DND-41 (cell line): ENCODE measurements at regions not wholly inside any gene's neighbourhood (a gene's known extent, or its start where the extent isn't known, plus 50 kb on each side); places are given as distances from the start of the nearest gene placed in this dataset.
"Not testable (repeated sequence)": the region's sequence is repeated elsewhere in the genome, so short reads cannot be mapped to it uniquely, and the experiment has no call there.

ENCODE experiments used
- ATAC-seq: fragments of 200-7000 bp; cut with Tn5 transposase; 3 replicates; pipeline ENCODE4 v1.9.1; 2021; ENCODE audit warnings: low read depth; ENCODE audit not compliant: insufficient read depth
- DNase-seq: peaks from one replicate; pipeline ENCODE4 v3.0.0-alpha.2; 2020
- H2AFZ ChIP-seq: 2 replicates; pipeline ENCODE4 v1.6.0; 2012; ENCODE audit warnings: low read depth, low read length
- H3K27ac ChIP-seq: 2 replicates; pipeline ENCODE4 v1.5.1; 2012; ENCODE audit warnings: low read length, inconsistent platforms
- H3K27me3 ChIP-seq: fragments of 200-600 bp; sonication (generic); 2 replicates; pipeline ENCODE4 v1.6.0; 2012; ENCODE audit warnings: low read length, mild to moderate bottlenecking, inconsistent platforms; ENCODE audit not compliant: insufficient read depth, poor library complexity
- H3K36me3 ChIP-seq: 2 replicates; pipeline ENCODE4 v1.5.1; 2012; ENCODE audit warnings: low read length, inconsistent platforms; ENCODE audit not compliant: insufficient read depth
- H3K4me1 ChIP-seq: 2 replicates; pipeline ENCODE4 v1.5.1; 2012; ENCODE audit warnings: mild to moderate bottlenecking, low read length; ENCODE audit not compliant: insufficient read depth
- H3K4me2 ChIP-seq: 2 replicates; pipeline ENCODE4 v1.6.0; 2012; ENCODE audit warnings: mild to moderate bottlenecking, moderate library complexity, low read length, inconsistent platforms; ENCODE audit not compliant: insufficient read depth
- H3K4me3 ChIP-seq, 2 experiments: fragments of 200-600 bp in 1 of 2; shearing (Covaris generic) in 1 of 2; 2 replicates each; pipeline ENCODE4 v1.5.1; 2012 to 2016; ENCODE audit warnings: inconsistent platforms in 2 of 2, low read length in 2 of 2, mild to moderate bottlenecking in 2 of 2, low read depth in 1 of 2, moderate library complexity in 1 of 2
- H3K79me2 ChIP-seq: 2 replicates; pipeline ENCODE4 v1.6.0; 2012; ENCODE audit warnings: low read length, inconsistent platforms; ENCODE audit not compliant: insufficient read depth
- H3K9ac ChIP-seq: 2 replicates; pipeline ENCODE4 v1.6.0; 2012; ENCODE audit warnings: low read depth, mild to moderate bottlenecking, inconsistent platforms, low read length, moderate library complexity
- H3K9me3 ChIP-seq: 2 replicates; pipeline ENCODE4 v1.5.1; 2012; ENCODE audit warnings: low read length, moderate library complexity, mild to moderate bottlenecking, inconsistent platforms; ENCODE audit not compliant: insufficient read depth, severe bottlenecking
- H4K20me1 ChIP-seq: 2 replicates; pipeline ENCODE4 v1.6.0; 2012; ENCODE audit warnings: low read length; ENCODE audit not compliant: insufficient read depth
- CTCF ChIP-seq: IDR thresholded peaks from 2 replicates; pipeline ENCODE4 v1.5.1; 2012; ENCODE audit warnings: borderline replicate concordance, low read length, moderate library complexity, mild to moderate bottlenecking; ENCODE audit not compliant: poor library complexity, severe bottlenecking; ENCODE audit errors: extremely low read depth
- EZH2 ChIP-seq: IDR thresholded peaks from 3 replicates; pipeline ENCODE4 v1.6.1; 2012; ENCODE audit warnings: borderline replicate concordance, low read depth, mild to moderate bottlenecking, moderate library complexity, low read length, inconsistent platforms; ENCODE audit not compliant: severe bottlenecking

GRCh38 chr22:42187646-42188045 lies 57.0 kb upstream of the CYP2D6 start:
- no peak overlapping the region for H3K4me3 ChIP-seq
- H3K9me3 ChIP-seq, result no peaks in the 10 kb centered on the region
- H3K36me3 ChIP-seq, result peaks cover 7% of the 10 kb centered on the region; the same call in 1 of the 2 replicates
- H2AFZ ChIP-seq, result no peak overlapping the region
- ATAC-seq, result no peak
- H3K4me1 ChIP-seq, result no peaks in the 10 kb centered on the region
- peaks cover 98% of the 10 kb centered on the region for H3K79me2 ChIP-seq
- TF ChIP-seq EZH2 (no peak), CTCF (no peak)
- no peak for DNase-seq
- H3K27me3 ChIP-seq, result no peaks in the 10 kb centered on the region
- H3K9ac ChIP-seq, result no peak overlapping the region
- H4K20me1 ChIP-seq, result peaks cover 78% of the 10 kb centered on the region
- no peak overlapping the region for H3K4me2 ChIP-seq
- H3K27ac ChIP-seq, result no peak overlapping the region

DNA sequence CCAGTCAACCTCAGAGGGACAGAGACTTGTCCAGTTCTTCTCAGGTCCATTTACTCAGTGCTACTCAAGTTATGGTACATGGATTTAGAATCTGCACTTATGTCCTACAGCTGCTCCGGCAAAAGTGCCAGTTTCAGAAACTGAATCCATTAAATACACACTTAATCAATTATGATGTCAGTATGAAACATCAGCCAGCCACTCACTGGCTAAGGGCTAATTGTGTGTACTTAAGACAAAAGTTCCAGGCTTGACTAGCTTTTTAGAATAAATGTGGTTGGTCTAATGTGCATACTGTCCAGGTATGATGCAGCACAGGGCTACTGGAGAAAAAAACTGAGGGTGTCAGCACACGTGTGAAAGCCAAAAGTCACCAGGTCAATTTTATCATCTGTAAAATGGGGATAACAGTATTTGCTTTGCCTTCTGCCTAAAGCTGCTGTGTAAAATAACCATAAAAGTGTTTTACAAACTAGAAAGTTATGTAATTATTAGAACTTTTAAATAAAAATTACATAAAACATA lies 55.4 kb upstream of the CYP2D6 start:
- Histone ChIP-seq H3K4me1 (no peaks in the 10 kb centered on the region), H3K27me3 (no peaks in the 10 kb centered on the region), H3K27ac (no peak overlapping the region), H3K9me3 (no peaks in the 10 kb centered on the region), H2AFZ (no peak overlapping the region), H3K4me3 (no peak overlapping the region), H3K4me2 (no peak overlapping the region), H3K9ac (no peak overlapping the region), H3K36me3 (peaks cover 7% of the 10 kb centered on the region; the same call in 1 of the 2 replicates), H4K20me1 (peaks cover 82% of the 10 kb centered on the region), H3K79me2 (peaks cover 98% of the 10 kb centered on the region)
- ATAC-seq, result no peak
- TF ChIP-seq CTCF (no peak), EZH2 (no peak)
- DNase-seq, result no peak

- peaks cover 98% of the 10 kb centered on the region for H3K79me2 ChIP-seq
- H3K9me3 ChIP-seq, result no peaks in the 10 kb centered on the region
- no peak overlapping the region for H3K4me3 ChIP-seq
- H3K4me1 ChIP-seq, result no peaks in the 10 kb centered on the region
- H3K27ac ChIP-seq, result no peak overlapping the region
- H3K4me2 ChIP-seq, result no peak overlapping the region
- ATAC-seq, result no peak
- H3K9ac ChIP-seq, result no peak overlapping the region
- peaks cover 8% of the 10 kb centered on the region for H3K36me3 ChIP-seq
- peaks cover 82% of the 10 kb centered on the region for H4K20me1 ChIP-seq
- no peaks in the 10 kb centered on the region for H3K27me3 ChIP-seq
- DNase-seq, result no peak
- H2AFZ ChIP-seq, result no peak overlapping the region
- TF ChIP-seq EZH2, result no peak
- no peak for TF ChIP-seq CTCF
Observed at GRCh38 chr22:42184852-42185251, 54.2 kb upstream of the CYP2D6 start.

GRCh38 chr22:42183461-42184059 lies 53.0 kb upstream of the CYP2D6 start:
- ATAC-seq, H3K9me3 ChIP-seq, H2AFZ ChIP-seq, H3K27ac ChIP-seq, H3K27me3 ChIP-seq, H3K9ac ChIP-seq, H3K4me3 ChIP-seq, H3K4me1 ChIP-seq, DNase-seq, H3K4me2 ChIP-seq: not testable (repeated sequence)
- peaks cover 74% of the 10 kb centered on the region for H4K20me1 ChIP-seq
- peaks cover 98% of the 10 kb centered on the region for H3K79me2 ChIP-seq
- peaks cover 14% of the 10 kb centered on the region for H3K36me3 ChIP-seq
